ENCODE measurements at regions not wholly inside any gene's neighbourhood (a gene's known extent, or its start where the extent isn't known, plus 50 kb on each side); places are given as distances from the start of the nearest gene placed in this dataset.

- Histone ChIP-seq H3K27ac (no peak overlapping the region), H3K27me3 (replicated peaks; ENCODE audit: insufficient read depth) (no peaks in the 10 kb centered on the region), H3K4me1 (ENCODE audit: control insufficient read depth in 1 of 2, low read depth in 2 of 2) (no peaks in the 10 kb centered on the region), H3K4me3 (no peak overlapping the region), H3K9me3 (no peaks in the 10 kb centered on the region), H3K36me3 (no peaks in the 10 kb centered on the region)
- TF ChIP-seq, protein P1, sequence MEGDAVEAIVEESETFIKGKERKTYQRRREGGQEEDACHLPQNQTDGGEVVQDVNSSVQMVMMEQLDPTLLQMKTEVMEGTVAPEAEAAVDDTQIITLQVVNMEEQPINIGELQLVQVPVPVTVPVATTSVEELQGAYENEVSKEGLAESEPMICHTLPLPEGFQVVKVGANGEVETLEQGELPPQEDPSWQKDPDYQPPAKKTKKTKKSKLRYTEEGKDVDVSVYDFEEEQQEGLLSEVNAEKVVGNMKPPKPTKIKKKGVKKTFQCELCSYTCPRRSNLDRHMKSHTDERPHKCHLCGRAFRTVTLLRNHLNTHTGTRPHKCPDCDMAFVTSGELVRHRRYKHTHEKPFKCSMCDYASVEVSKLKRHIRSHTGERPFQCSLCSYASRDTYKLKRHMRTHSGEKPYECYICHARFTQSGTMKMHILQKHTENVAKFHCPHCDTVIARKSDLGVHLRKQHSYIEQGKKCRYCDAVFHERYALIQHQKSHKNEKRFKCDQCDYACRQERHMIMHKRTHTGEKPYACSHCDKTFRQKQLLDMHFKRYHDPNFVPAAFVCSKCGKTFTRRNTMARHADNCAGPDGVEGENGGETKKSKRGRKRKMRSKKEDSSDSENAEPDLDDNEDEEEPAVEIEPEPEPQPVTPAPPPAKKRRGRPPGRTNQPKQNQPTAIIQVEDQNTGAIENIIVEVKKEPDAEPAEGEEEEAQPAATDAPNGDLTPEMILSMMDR (IDR thresholded peaks at IDR 0.05): no peak
- DNase-seq (ENCODE audit: low spot score): no peak
- ATAC-seq (ENCODE audit: insufficient number of reproducible peaks, low FRiP score, low read depth): no peak
These were observed 877.6 kb upstream of the CHORDC1 start for GRCh38 chr11:91100427-91100826.

DNA sequence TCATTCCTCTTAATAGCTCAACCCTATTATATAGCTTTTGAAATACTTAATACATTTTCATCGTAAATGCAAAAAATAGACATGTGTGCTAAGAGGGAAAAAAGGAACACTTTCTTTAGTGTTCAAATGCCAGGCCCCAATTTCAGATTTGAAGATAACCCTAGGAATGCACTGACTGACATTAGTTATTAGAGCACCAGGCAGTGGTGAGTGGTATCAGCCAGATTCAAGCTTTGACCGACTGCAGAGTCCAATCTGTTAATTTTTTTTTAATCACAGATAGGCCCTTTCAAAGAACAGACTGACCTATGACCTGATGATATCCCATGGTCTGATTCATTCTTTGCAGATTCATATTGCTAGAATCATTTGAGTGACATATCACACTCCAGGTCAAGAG lies 874.2 kb upstream of the CHORDC1 start:
- no peak overlapping the region for H3K27ac ChIP-seq
- no peaks in the 10 kb centered on the region for H3K9me3 ChIP-seq
- no peaks in the 10 kb centered on the region for H3K4me1 ChIP-seq (ENCODE audit: control insufficient read depth in 1 of 2, low read depth in 2 of 2)
- no peak for DNase-seq (ENCODE audit: low spot score)
- no peak for ATAC-seq (ENCODE audit: insufficient number of reproducible peaks, low FRiP score, low read depth)
- H3K36me3 ChIP-seq: no peaks in the 10 kb centered on the region
- H3K4me3 ChIP-seq: no peak overlapping the region
- TF ChIP-seq, protein P1 (IDR thresholded peaks at IDR 0.05): no peak
- no peaks in the 10 kb centered on the region for H3K27me3 ChIP-seq (replicated peaks; ENCODE audit: insufficient read depth)

DNA sequence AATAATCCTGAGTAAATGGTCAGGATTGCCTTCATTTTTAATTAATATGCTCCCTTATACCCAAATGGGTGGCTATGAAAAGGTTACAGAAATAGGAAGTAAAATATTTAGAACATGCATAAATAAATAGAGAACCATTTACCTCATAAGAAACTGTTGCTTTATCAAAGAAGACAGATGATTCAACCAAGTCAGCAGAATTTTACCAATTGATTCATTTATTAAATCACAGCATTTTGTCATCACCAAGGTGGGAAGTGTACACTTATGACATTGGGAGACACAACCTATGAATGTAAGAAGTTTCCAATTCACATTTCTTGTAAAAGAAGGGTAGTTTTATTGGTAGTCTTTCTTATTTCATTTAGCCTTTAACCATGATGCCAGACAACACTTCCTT lies 870.3 kb upstream of the CHORDC1 start:
- Histone ChIP-seq H3K27me3 (replicated peaks; ENCODE audit: insufficient read depth) (no peaks in the 10 kb centered on the region), H3K9me3 (no peaks in the 10 kb centered on the region), H3K4me3 (no peak overlapping the region), H3K4me1 (ENCODE audit: control insufficient read depth in 1 of 2, low read depth in 2 of 2) (no peaks in the 10 kb centered on the region), H3K36me3 (no peaks in the 10 kb centered on the region), H3K27ac (no peak overlapping the region)
- DNase-seq (ENCODE audit: low spot score): no peak
- TF ChIP-seq, protein P1 (IDR thresholded peaks at IDR 0.05): no peak
- no peak for ATAC-seq (ENCODE audit: insufficient number of reproducible peaks, low FRiP score, low read depth)

DNA sequence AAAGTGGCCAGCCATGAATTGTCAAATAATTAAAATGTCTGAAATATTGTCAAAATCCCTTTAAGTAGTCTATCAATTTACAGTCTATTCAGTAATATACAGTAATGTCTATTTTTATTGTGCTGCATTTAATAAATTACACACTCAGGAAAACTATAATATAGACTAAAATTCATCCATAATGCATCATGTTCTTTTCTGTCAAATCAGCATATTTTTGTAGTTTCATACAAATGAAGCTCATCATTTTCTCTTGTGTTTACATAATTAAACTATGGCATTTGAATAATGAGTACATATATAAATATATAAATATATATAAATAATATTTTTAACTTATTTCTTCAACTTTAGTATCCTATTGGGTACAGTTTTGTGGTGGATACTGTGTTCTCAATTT lies 868.7 kb upstream of the CHORDC1 start:
- Histone ChIP-seq H3K9me3 (no peaks in the 10 kb centered on the region), H3K27ac (no peak overlapping the region), H3K27me3 (replicated peaks; ENCODE audit: insufficient read depth) (no peaks in the 10 kb centered on the region), H3K4me1 (ENCODE audit: control insufficient read depth in 1 of 2, low read depth in 2 of 2) (no peaks in the 10 kb centered on the region), H3K4me3 (no peak overlapping the region), H3K36me3 (no peaks in the 10 kb centered on the region)
- TF ChIP-seq, protein P1 (IDR thresholded peaks at IDR 0.05): no peak
- ATAC-seq (ENCODE audit: insufficient number of reproducible peaks, low FRiP score, low read depth) (no peak), DNase-seq (ENCODE audit: low spot score) (no peak)

GRCh38 chr11:91086028-91086427 lies 863.2 kb upstream of the CHORDC1 start:
- Histone ChIP-seq H3K4me1 (ENCODE audit: control insufficient read depth in 1 of 2, low read depth in 2 of 2) (no peaks in the 10 kb centered on the region), H3K4me3 (no peak overlapping the region), H3K36me3 (no peaks in the 10 kb centered on the region), H3K9me3 (no peaks in the 10 kb centered on the region), H3K27ac (no peak overlapping the region), H3K27me3 (replicated peaks; ENCODE audit: insufficient read depth) (no peaks in the 10 kb centered on the region)
- TF ChIP-seq, protein P1 (IDR thresholded peaks at IDR 0.05): no peak
- ATAC-seq (ENCODE audit: insufficient number of reproducible peaks, low FRiP score, low read depth): no peak
- no peak for DNase-seq (ENCODE audit: low spot score)
